ENCODE measurements at regions not wholly inside any gene's neighbourhood (a gene's known extent, or its start where the extent isn't known, plus 50 kb on each side); places are given as distances from the start of the nearest gene placed in this dataset.

DNA sequence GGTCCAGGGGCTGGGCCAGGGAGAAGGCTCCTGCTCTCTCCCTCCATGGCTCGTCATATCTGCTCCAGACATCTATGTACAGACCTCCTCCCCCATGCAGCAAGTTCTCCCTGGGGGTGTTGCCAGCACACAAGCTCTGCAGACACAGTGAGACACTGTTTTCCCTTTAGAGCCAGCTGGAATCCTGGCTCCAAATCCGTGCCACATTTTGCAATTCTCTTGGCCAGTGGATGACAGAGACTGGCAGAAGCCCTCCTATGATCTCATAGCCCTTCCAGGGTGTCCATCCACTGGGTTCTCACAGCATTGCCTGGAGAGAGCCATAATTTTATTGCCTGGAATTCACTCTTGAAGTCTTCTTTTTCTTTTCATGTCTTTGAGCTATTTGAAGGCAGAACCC is 203.9 kb downstream of the TLE3 start:
- TF ChIP-seq, protein P1, sequence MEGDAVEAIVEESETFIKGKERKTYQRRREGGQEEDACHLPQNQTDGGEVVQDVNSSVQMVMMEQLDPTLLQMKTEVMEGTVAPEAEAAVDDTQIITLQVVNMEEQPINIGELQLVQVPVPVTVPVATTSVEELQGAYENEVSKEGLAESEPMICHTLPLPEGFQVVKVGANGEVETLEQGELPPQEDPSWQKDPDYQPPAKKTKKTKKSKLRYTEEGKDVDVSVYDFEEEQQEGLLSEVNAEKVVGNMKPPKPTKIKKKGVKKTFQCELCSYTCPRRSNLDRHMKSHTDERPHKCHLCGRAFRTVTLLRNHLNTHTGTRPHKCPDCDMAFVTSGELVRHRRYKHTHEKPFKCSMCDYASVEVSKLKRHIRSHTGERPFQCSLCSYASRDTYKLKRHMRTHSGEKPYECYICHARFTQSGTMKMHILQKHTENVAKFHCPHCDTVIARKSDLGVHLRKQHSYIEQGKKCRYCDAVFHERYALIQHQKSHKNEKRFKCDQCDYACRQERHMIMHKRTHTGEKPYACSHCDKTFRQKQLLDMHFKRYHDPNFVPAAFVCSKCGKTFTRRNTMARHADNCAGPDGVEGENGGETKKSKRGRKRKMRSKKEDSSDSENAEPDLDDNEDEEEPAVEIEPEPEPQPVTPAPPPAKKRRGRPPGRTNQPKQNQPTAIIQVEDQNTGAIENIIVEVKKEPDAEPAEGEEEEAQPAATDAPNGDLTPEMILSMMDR (conservative IDR thresholded peaks at IDR 0.05 in 1 of 2, IDR thresholded peaks at IDR 0.05 in 1 of 2; ENCODE audit: low read depth in 1 of 2, low read length in 2 of 2) = no peak
- no peak for TF ChIP-seq EZH2 (IDR thresholded peaks at IDR 0.05; ENCODE audit: low read length, missing control alignments)
